HT-29 (cell line): ENCODE measurements at regions not wholly inside any gene's neighbourhood (a gene's known extent, or its start where the extent isn't known, plus 50 kb on each side); places are given as distances from the start of the nearest gene placed in this dataset.
A peak's percentile ranks its signal among the peaks of the same experiment; 100 is the strongest.
"Not testable (repeated sequence)": the region's sequence is repeated elsewhere in the genome, so short reads cannot be mapped to it uniquely, and the experiment has no call there.

Source experiments
- DNase-seq: peaks from one replicate; pipeline ENCODE4 v3.0.0-alpha.2; 2015; ENCODE audit warnings: low spot score

- DNase-seq: no peak
Measured at GRCh38 chr12:114834621-114835020, 150.6 kb upstream of the TBX3 start.

DNA sequence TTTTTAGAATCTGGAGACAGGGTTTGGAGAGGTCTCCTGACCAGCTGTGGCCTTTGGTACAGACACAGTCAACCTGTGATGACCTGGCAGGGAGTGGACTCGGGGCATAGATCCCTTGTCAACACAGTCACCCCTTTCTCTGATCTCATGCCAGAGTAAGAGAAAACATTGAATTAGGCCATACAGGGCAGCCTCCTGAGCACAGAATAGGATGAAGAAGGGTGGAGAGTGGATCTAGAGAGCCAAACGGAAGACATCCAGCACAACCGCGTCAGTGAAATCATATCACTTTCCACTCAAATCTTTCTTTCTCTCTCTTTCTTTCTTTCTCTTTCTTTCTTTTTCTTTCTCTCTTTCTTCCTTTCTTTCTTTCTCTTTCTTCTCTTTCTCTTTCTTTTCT is 145.9 kb upstream of the TBX3 start:
- no peak for DNase-seq

DNA sequence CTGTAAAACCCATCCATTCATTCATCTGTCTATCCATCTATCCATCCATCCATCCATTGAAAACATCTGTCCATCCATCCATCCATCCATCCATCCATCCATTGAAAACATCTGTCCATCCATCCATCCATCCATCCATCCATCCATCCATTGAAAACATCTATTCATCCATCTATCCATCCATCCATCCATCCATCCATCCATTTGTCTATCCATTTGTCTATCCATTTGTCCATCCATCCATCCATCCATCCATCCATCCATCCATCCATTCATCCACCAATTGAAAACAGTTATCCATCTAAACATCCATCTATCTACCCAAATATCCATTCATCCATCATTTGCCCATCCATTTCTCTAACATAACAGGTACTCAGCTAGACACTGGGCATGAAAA is 145.3 kb upstream of the TBX3 start:
- not testable (repeated sequence) for DNase-seq

GRCh38 chr12:114827461-114827860 is 143.5 kb upstream of the TBX3 start:
- DNase-seq: no peak

DNA sequence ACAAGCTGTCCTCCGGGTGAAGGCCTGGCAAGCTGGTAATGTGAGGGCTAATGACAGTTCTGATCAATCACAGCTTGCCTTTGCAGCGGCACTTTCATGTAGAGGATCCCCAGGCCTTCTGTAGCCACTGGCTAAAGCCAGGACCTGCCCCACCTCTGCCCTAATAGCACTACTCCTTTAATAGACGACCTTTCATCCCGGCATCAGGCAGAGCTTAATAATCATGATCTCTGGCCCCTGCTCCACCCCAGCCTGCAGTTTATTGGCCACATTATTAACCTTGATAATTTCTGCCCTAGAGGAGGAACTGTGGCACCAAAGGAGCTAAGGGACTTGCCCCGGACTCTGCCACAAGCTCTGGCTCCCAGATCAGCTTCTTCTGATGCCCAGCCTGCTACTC is 142.3 kb upstream of the TBX3 start:
- peak; percentile 70 for DNase-seq

DNA sequence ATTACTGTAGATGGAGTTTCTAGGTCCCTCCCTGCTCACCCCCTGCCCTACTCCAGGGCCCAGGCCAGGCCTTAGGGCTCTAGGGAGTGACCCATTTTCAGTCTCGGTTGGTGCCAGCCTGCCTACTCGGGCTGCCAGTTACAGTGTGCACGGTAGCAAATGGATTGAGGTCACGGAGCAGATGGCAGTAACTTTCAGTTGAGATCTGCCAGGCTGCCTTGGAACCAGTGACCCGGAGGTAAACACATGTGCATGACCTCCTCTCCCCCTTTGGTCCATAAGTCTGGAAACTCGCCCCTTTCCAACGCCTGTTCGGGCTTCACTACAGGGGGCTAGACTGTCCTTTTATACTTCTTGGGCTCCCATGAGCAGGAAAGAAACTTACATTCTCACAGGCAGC is 139.7 kb upstream of the TBX3 start:
- DNase-seq: no peak

- no peak for DNase-seq
Measured at GRCh38 chr12:114821570-114821969, 137.6 kb upstream of the TBX3 start.

DNA sequence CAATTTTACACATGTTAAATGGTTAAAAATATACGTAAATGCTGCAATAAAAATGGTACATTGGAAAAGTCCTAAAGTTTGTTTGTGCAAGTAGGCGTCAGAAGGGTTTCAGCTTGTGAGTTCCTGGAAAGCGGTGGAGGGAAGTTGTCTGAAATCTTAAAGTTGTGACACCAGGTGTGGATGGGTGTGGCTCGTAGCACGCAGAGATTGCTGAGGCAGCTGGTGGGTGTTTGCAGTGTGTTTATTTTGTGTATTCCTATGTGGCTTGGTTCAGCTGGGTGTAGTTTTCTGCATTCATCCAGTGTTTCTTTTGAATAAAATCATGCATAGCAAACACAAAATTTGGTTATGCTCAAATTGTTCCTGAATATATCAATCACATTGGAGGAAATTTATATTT is 136.8 kb upstream of the TBX3 start:
- no peak for DNase-seq

DNA sequence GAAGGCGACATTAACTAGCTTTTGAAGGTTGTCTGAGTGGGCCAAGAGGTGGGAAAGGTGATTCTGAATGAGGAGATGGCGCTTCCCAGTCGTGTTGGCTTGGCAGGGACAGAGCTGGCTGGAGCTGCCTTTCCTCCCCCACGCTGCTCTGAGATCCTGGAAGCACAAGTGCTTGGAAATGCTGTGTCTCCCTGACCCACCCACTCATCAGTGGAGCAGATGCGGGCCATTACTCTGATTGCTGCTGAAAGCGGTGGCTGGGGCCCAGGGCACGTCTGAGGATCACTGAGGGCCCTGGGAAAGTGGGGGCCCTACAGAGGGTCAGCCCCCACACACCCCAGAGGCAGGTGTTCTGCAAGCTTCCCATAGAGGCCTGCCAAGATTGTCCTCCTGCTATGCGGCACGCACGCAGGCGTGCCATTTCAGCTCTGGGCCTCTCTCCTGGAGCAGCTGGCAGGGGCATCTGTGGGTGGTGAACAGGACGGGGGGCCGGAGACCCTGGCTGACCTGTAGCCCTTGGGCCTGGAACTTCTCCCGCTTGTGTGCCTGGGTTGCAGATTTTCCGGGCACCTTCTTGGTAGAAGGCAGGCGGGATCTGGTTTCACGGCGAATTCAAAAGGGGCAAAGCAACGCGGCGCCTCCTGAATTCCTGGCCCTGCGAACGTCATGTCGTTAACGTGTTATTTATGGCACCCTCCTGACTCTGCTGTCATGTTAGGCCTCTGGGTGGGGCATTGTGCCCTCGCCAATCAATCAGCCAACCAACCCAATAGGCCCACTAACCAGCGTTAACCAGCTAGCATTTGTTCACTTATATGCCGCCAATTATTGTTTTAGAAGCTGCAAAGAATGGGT is 133.8 kb upstream of the TBX3 start:
- DNase-seq: no peak

DNA sequence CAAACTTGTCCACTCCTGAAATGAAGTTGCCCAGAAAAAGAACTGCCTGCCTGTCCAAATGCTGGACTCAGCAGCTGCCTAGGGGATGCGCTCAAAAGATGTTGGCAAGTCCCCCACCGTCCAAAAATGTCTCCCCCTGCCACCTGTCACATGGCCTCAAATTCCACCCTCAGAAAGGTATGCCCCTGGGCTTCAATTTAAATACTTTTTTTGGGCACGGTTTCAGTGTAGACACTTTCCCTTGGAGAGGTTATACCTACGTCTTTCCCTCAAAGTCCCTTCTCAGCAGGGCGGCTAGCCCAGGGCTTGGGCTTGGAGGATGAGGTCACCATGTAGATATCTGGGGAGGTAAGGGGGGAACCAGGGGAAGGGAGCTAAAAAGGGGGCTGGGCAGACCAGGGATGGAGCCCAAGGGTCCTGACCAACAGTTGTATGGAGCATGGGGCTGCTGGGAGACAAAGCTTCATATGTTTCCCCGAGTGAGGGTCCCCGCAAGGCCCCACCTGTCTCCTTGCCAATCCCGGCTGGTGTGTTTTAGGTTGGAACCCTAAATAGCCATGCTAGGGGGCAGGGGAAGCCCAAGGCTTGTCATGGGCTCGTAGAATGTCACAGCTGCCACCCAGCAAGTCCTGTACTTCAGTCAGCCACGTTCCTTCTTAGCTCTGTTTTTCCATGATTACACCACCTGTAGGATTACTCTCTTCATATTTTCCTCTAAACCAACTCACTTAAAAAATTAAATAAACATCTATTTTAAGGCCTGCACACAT is 131.2 kb upstream of the TBX3 start:
- DNase-seq: no peak

GRCh38 chr12:114812858-114813761 is 129.1 kb upstream of the TBX3 start:
- DNase-seq: peak; percentile 59

GRCh38 chr12:114812384-114812783 is 128.4 kb upstream of the TBX3 start:
- DNase-seq: no peak

GRCh38 chr12:114809097-114809496 is 125.1 kb upstream of the TBX3 start:
- no peak for DNase-seq

- DNase-seq: not testable (repeated sequence)
Measured at GRCh38 chr12:114801381-114801780, 117.4 kb upstream of the TBX3 start.

DNA sequence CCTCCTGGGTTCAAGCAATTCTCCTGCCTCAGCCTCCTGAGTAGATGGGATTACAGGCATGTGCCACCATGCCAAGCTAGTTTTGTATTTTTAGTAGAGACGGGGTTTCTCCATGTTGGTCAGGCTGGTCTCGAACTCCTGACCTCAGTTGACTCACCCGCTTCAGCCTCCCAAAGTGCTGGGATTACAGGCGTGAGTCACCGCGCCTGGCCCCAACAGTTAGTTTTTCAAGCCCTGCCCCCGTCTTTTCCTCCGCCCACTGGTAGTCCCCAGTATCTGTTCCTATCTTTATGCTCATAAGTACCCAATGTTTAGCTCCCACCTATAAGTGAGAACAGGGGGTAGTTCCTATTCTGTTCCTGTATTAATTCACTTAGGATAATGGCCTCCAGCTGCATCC is 116.6 kb upstream of the TBX3 start:
- not testable (repeated sequence) for DNase-seq

DNA sequence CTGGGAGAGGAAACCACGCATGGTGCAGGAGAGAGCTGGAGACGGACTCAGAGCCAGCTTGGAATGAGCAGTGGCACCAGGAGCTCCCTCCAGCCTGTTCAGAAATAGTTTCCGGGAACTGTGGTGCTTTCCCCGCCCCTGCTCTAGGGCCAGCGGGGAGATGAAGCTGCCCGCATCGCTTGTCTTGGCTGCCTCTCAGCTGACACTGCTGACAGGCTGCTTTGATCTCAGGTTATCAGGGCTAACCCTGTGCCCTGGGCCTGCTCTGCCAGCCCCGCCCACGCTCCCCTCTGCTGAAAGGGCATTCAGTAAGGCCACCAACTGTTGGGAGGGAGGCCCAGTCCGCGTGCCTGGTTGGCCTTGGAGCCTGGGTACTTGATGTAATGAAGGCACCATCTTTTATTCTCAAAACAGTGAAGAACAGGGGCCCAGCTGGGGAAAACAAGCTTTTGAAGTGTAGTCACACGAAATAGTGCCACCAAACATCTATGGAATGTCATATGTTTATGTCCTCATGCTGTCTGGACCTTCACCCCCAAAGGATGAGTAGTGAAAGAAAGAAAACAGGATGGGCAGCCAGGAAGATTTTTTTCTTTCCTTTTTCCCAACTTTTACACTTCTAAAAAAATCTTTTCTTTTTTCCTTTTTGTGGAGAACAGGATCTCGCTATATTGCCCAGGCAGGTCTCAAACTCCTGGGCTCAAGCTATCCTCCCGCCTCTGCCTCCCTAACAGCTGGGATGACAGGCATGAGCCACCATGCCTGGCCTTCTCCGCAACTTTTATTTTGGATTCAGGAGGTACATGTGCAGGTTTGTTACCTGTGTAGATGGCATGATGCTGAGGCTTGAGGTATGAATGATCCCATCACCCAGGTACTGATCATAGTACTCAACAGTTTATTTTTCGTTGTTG is 115.9 kb upstream of the TBX3 start:
- DNase-seq: peak; percentile 46

GRCh38 chr12:114794049-114794558 is 110.1 kb upstream of the TBX3 start:
- DNase-seq: no peak

GRCh38 chr12:114790276-114790675 is 106.3 kb upstream of the TBX3 start:
- no peak for DNase-seq

DNA sequence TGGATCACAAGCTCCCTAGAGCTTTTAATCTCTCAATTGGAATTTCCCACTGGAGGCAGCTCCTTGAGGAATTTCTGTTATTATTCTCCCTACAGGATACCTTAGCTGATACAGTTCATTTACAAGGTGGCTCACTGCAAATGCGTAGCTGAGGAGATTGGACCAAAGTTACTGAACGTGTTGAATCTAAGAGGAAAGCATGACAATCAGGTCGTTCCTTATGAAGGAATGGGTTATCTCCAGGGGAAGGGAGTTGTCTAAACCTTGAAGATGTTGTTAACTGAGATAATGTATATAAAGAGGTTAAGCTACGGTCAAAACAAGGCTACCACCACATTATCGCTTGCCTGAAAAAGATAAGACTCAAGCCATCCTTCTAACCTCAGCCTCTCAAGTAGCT is 105.8 kb upstream of the TBX3 start:
- DNase-seq: no peak

DNA sequence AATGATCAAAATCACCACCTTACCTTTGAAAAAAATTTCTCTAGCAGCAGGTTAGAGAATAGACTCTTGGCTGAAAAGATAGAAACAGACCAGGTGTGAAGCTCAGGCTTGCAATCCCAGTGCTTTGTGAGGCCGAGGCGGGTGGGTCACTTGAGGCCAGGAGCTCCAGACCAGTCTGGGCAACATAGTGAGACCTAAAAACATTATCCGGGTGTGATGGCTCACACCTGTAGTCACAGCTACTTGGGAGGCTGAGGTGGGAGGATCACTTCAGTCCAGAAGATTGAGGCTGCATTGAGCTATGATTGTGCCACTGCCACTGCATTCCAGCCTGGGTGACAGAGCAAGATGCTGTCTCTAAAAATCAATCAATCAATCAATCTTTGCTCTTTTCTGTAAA is 105.3 kb upstream of the TBX3 start:
- no peak for DNase-seq

DNA sequence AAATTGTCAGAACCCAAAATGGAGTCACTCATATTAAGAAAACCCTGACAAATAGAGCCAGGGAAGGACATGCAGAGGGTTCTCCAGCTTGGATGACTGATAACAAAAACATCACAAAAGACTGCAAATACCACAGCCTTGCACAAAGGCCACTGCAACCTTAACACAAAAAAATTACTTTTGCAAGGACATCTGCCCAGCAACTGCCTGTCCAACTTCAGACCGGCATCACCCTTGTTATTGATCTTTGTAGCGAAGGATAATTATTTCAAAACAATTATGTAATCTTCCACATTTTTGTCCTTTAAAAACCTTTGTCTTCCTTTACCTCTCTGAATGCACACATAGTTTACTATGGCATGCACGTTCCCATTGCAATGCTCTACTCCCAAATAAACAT is 100.6 kb upstream of the TBX3 start:
- DNase-seq: no peak
